ENCODE measurements at regions not wholly inside any gene's neighbourhood (a gene's known extent, or its start where the extent isn't known, plus 50 kb on each side); places are given as distances from the start of the nearest gene placed in this dataset.

DNA sequence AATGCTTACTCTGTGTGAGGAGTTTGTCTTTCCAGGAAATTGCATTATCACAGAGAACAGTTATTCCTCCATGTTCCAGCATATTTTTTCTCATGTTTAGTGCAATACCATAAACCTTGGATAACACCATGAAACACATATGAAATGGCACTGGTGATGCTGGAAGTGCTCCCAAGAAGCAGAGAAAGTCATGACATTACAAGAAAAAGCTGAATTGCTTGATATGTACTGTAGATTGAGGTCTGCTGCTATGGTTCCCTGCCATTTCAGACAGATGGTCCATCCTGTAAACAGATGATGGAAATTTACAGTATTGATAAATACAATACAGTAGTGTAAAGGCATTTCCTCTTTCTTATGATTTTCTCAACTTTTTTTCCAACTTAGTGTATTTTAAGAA, 422.1 kb downstream of the LRRIQ3 start:
- no peaks in the 10 kb centered on the region for H3K9me2 ChIP-seq (ENCODE audit: insufficient read depth)
- no peaks in the 10 kb centered on the region for H3K27me3 Mint-ChIP-seq (ENCODE audit: insufficient read depth, low read depth, poor library complexity)
- no peaks in the 10 kb centered on the region for H3K79me2 ChIP-seq (replicated peaks; ENCODE audit: insufficient read depth)
- no peak overlapping the region for H3K4me3 ChIP-seq
- H3K36me3 Mint-ChIP-seq (ENCODE audit: low read depth) = no peaks in the 10 kb centered on the region
- no peaks in the 10 kb centered on the region for H3F3A ChIP-seq (replicated peaks; ENCODE audit: low read depth)
- no peak overlapping the region for H3K4me2 ChIP-seq
- no peaks in the 10 kb centered on the region for H4K20me1 ChIP-seq (replicated peaks; ENCODE audit: insufficient read depth)
- no peak overlapping the region for H3K27ac Mint-ChIP-seq
- no peak for DNase-seq (ENCODE audit: low spot score)
- no peak overlapping the region for H3K27ac ChIP-seq (ENCODE audit: low read depth)
- H2AFZ ChIP-seq = no peak overlapping the region
- H3K4me1 Mint-ChIP-seq = no peaks in the 10 kb centered on the region
- H3K27me3 ChIP-seq (ENCODE audit: insufficient read depth) = no peaks in the 10 kb centered on the region
- ATAC-seq = no peak
- no peaks in the 10 kb centered on the region for H3K36me3 ChIP-seq (ENCODE audit: insufficient read depth)
- no peaks in the 10 kb centered on the region for H3K9me3 Mint-ChIP-seq
- H3K4me3 Mint-ChIP-seq = no peak overlapping the region
- TF ChIP-seq EZH2 (IDR thresholded peaks at IDR 0.05; ENCODE audit: low read depth, unreplicated experiment) (no peak), NANOG (IDR thresholded peaks at IDR 0.05; ENCODE audit: borderline replicate concordance) (no peak), STAT1 (IDR thresholded peaks at IDR 0.05; ENCODE audit: unreplicated experiment) (no peak), JUNB (IDR thresholded peaks at IDR 0.05; ENCODE audit: unreplicated experiment) (no peak)
- TF ChIP-seq, protein P1, sequence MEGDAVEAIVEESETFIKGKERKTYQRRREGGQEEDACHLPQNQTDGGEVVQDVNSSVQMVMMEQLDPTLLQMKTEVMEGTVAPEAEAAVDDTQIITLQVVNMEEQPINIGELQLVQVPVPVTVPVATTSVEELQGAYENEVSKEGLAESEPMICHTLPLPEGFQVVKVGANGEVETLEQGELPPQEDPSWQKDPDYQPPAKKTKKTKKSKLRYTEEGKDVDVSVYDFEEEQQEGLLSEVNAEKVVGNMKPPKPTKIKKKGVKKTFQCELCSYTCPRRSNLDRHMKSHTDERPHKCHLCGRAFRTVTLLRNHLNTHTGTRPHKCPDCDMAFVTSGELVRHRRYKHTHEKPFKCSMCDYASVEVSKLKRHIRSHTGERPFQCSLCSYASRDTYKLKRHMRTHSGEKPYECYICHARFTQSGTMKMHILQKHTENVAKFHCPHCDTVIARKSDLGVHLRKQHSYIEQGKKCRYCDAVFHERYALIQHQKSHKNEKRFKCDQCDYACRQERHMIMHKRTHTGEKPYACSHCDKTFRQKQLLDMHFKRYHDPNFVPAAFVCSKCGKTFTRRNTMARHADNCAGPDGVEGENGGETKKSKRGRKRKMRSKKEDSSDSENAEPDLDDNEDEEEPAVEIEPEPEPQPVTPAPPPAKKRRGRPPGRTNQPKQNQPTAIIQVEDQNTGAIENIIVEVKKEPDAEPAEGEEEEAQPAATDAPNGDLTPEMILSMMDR (conservative IDR thresholded peaks at IDR 0.05; ENCODE audit: low read depth in 2 of 2) = no peak
- TF ChIP-seq, protein P2, sequence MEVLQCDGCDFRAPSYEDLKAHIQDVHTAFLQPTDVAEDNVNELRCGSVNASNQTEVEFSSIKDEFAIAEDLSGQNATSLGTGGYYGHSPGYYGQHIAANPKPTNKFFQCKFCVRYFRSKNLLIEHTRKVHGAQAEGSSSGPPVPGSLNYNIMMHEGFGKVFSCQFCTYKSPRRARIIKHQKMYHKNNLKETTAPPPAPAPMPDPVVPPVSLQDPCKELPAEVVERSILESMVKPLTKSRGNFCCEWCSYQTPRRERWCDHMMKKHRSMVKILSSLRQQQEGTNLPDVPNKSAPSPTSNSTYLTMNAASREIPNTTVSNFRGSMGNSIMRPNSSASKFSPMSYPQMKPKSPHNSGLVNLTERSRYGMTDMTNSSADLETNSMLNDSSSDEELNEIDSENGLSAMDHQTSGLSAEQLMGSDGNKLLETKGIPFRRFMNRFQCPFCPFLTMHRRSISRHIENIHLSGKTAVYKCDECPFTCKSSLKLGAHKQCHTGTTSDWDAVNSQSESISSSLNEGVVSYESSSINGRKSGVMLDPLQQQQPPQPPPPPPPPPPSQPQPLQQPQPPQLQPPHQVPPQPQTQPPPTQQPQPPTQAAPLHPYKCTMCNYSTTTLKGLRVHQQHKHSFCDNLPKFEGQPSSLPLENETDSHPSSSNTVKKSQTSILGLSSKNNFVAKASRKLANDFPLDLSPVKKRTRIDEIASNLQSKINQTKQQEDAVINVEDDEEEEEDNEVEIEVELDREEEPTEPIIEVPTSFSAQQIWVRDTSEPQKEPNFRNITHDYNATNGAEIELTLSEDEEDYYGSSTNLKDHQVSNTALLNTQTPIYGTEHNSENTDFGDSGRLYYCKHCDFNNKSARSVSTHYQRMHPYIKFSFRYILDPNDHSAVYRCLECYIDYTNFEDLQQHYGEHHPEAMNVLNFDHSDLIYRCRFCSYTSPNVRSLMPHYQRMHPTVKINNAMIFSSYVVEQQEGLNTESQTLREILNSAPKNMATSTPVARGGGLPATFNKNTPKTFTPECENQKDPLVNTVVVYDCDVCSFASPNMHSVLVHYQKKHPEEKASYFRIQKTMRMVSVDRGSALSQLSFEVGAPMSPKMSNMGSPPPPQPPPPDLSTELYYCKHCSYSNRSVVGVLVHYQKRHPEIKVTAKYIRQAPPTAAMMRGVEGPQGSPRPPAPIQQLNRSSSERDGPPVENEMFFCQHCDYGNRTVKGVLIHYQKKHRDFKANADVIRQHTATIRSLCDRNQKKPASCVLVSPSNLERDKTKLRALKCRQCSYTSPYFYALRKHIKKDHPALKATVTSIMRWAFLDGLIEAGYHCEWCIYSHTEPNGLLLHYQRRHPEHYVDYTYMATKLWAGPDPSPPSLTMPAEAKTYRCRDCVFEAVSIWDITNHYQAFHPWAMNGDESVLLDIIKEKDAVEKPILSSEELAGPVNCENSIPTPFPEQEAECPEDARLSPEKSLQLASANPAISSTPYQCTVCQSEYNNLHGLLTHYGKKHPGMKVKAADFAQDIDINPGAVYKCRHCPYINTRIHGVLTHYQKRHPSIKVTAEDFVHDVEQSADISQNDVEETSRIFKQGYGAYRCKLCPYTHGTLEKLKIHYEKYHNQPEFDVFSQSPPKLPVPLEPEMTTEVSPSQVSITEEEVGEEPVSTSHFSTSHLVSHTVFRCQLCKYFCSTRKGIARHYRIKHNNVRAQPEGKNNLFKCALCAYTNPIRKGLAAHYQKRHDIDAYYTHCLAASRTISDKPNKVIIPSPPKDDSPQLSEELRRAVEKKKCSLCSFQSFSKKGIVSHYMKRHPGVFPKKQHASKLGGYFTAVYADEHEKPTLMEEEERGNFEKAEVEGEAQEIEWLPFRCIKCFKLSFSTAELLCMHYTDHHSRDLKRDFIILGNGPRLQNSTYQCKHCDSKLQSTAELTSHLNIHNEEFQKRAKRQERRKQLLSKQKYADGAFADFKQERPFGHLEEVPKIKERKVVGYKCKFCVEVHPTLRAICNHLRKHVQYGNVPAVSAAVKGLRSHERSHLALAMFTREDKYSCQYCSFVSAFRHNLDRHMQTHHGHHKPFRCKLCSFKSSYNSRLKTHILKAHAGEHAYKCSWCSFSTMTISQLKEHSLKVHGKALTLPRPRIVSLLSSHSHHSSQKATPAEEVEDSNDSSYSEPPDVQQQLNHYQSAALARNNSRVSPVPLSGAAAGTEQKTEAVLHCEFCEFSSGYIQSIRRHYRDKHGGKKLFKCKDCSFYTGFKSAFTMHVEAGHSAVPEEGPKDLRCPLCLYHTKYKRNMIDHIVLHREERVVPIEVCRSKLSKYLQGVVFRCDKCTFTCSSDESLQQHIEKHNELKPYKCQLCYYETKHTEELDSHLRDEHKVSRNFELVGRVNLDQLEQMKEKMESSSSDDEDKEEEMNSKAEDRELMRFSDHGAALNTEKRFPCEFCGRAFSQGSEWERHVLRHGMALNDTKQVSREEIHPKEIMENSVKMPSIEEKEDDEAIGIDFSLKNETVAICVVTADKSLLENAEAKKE (CRISPR knock-in tag; IDR thresholded peaks at IDR 0.05) = no peak
- TF ChIP-seq, protein P3, sequence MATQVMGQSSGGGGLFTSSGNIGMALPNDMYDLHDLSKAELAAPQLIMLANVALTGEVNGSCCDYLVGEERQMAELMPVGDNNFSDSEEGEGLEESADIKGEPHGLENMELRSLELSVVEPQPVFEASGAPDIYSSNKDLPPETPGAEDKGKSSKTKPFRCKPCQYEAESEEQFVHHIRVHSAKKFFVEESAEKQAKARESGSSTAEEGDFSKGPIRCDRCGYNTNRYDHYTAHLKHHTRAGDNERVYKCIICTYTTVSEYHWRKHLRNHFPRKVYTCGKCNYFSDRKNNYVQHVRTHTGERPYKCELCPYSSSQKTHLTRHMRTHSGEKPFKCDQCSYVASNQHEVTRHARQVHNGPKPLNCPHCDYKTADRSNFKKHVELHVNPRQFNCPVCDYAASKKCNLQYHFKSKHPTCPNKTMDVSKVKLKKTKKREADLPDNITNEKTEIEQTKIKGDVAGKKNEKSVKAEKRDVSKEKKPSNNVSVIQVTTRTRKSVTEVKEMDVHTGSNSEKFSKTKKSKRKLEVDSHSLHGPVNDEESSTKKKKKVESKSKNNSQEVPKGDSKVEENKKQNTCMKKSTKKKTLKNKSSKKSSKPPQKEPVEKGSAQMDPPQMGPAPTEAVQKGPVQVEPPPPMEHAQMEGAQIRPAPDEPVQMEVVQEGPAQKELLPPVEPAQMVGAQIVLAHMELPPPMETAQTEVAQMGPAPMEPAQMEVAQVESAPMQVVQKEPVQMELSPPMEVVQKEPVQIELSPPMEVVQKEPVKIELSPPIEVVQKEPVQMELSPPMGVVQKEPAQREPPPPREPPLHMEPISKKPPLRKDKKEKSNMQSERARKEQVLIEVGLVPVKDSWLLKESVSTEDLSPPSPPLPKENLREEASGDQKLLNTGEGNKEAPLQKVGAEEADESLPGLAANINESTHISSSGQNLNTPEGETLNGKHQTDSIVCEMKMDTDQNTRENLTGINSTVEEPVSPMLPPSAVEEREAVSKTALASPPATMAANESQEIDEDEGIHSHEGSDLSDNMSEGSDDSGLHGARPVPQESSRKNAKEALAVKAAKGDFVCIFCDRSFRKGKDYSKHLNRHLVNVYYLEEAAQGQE (IDR thresholded peaks at IDR 0.05; ENCODE audit: unreplicated experiment) = no peak
- TF ChIP-seq, protein P4, sequence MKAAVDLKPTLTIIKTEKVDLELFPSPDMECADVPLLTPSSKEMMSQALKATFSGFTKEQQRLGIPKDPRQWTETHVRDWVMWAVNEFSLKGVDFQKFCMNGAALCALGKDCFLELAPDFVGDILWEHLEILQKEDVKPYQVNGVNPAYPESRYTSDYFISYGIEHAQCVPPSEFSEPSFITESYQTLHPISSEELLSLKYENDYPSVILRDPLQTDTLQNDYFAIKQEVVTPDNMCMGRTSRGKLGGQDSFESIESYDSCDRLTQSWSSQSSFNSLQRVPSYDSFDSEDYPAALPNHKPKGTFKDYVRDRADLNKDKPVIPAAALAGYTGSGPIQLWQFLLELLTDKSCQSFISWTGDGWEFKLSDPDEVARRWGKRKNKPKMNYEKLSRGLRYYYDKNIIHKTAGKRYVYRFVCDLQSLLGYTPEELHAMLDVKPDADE (IDR thresholded peaks at IDR 0.05) = no peak
- H3K4me1 ChIP-seq (ENCODE audit: insufficient read depth) = no peaks in the 10 kb centered on the region

Measured in GM23338 (cell line).